RWPE2 (cell line): ENCODE measurements at regions not wholly inside any gene's neighbourhood (a gene's known extent, or its start where the extent isn't known, plus 50 kb on each side); places are given as distances from the start of the nearest gene placed in this dataset.
A peak's percentile ranks its signal among the peaks of the same experiment; 100 is the strongest.
"Not testable (repeated sequence)": the region's sequence is repeated elsewhere in the genome, so short reads cannot be mapped to it uniquely, and the experiment has no call there.

Experiments
- ATAC-seq: fragments of 200-7000 bp; cut with Tn5 transposase; 3 replicates; pipeline ENCODE4 v1.9.1; 2021; ENCODE audit warnings: low read depth
- DNase-seq: peaks from one replicate; pipeline ENCODE4 v3.0.0-alpha.2; 2020; ENCODE audit warnings: low spot score
- H3K27ac ChIP-seq: fragments of 450-650 bp; 2 replicates; pipeline ENCODE4 v1.5.1; 2017; ENCODE audit warnings: mild to moderate bottlenecking; ENCODE audit not compliant: poor library complexity, severe bottlenecking
- H3K27me3 ChIP-seq: fragments of 250-450 bp; sonication (Bioruptor Pico); 2 replicates; pipeline ENCODE4 v1.5.1; 2021; ENCODE audit warnings: mild to moderate bottlenecking, moderate library complexity; ENCODE audit not compliant: insufficient read depth, poor library complexity, severe bottlenecking
- H3K36me3 ChIP-seq: fragments of 250-450 bp; sonication (Bioruptor Pico); 2 replicates; pipeline ENCODE4 v1.5.1; 2020; ENCODE audit warnings: low read depth, mild to moderate bottlenecking, moderate library complexity
- H3K4me1 ChIP-seq: fragments of 250-450 bp; sonication (Bioruptor Pico); 2 replicates; pipeline ENCODE4 v1.5.1; 2021; ENCODE audit warnings: mild to moderate bottlenecking, moderate library complexity; ENCODE audit not compliant: insufficient read depth, poor library complexity, severe bottlenecking
- H3K4me3 ChIP-seq: fragments of 250-450 bp; sonication (Bioruptor Pico); 2 replicates; pipeline ENCODE4 v1.5.1; 2021; ENCODE audit warnings: mild to moderate bottlenecking, moderate library complexity; ENCODE audit not compliant: severe bottlenecking
- H3K9me3 ChIP-seq: fragments of 250-450 bp; sonication (Bioruptor Pico); 2 replicates; pipeline ENCODE4 v1.5.1; 2021; ENCODE audit warnings: mild to moderate bottlenecking, moderate library complexity; ENCODE audit not compliant: severe bottlenecking
- CTCF ChIP-seq: fragments of 450-650 bp; IDR thresholded peaks from one replicate; pipeline ENCODE4 v1.5.1; 2017; ENCODE audit warnings: mild to moderate bottlenecking, moderate library complexity; ENCODE audit not compliant: poor library complexity, severe bottlenecking

- TF ChIP-seq CTCF: no peak
- Histone ChIP-seq H3K4me1 (no peaks in the 10 kb centered on the region), H3K27ac (no peak overlapping the region), H3K4me3 (no peak overlapping the region), H3K36me3 (no peaks in the 10 kb centered on the region), H3K9me3 (peaks cover 4% of the 10 kb centered on the region), H3K27me3 (no peaks in the 10 kb centered on the region)
- DNase-seq (no peak), ATAC-seq (no peak)
These were observed 672.1 kb downstream of the MAFB start for GRCh38 chr20:40016890-40017289.

- Histone ChIP-seq H3K36me3 (no peaks in the 10 kb centered on the region), H3K27me3 (no peaks in the 10 kb centered on the region), H3K4me3 (no peak overlapping the region), H3K27ac (no peak overlapping the region), H3K9me3 (peaks cover 4% of the 10 kb centered on the region), H3K4me1 (no peaks in the 10 kb centered on the region)
- no peak for TF ChIP-seq CTCF
- DNase-seq (no peak), ATAC-seq (peak; percentile 21; the same call in 1 of the 3 replicates)
These were observed 672.6 kb downstream of the MAFB start for GRCh38 chr20:40016392-40016791.

DNA sequence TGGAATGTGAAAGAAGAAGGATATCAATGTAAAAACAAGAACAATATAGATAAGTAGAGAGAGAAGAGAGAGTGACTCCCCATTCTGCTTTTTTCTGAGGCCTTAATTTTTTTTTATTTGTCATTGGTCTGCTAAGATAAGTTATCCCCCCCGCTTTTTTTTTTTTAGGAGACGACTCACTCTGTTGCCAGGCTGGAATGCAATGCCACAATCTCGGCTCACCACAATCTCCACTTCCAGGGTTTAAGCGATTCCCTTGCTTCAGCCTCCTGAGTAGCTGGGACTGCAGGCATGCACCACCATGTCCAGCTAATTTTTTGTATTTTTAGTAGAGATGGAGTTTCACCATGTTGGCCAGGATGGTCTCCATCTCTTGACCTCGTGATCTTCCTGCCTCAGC lies 677.0 kb downstream of the MAFB start:
- not testable (repeated sequence) for H3K27me3 ChIP-seq, DNase-seq, H3K36me3 ChIP-seq, H3K27ac ChIP-seq, ATAC-seq, H3K4me3 ChIP-seq
- H3K9me3 ChIP-seq: peaks cover 12% of the 10 kb centered on the region
- peaks cover 12% of the 10 kb centered on the region for H3K4me1 ChIP-seq

DNA sequence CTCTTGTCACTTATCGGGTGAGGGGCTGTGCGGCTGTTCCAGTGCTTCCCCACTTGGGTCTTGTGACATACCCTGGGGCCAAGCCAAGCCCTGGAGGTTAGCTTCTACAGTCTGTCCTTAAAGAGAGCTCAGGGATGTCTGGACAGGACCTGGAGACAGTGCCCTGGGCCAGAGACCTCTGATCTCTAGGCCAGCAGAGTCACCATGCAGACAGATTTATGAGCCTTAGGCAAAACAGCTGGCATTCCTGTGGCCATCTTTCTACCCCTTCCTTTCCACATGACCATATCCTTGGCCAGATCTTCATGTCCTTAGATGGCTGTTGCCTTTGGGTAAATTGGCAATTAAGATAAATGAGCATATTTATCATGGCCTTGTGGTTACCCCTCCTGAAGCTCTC lies 678.6 kb downstream of the MAFB start:
- Histone ChIP-seq H3K9me3 (peaks cover 12% of the 10 kb centered on the region), H3K27me3 (no peaks in the 10 kb centered on the region), H3K4me1 (peaks cover 12% of the 10 kb centered on the region), H3K4me3 (no peak overlapping the region), H3K27ac (peak overlapping the region; percentile 28), H3K36me3 (no peaks in the 10 kb centered on the region)
- no peak for TF ChIP-seq CTCF
- ATAC-seq (no peak), DNase-seq (peak; percentile 68)

DNA sequence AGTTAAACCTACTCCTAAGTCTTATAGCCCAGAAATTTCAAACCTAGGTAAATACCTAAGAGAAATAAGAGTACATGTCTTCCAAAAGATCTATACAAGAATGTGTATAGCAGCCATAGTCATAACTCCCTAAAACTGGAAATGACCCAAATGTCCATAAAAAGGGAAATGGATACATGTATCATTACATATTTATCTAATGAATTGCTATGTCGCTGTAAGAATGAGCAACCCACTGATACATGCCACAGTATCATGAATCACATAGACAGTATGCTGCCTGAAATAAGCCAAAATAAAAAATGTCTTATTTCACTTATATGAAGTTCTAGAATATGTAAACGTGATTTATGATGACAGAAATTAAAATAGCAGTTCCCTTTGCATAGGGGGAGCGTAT lies 679.5 kb downstream of the MAFB start:
- ATAC-seq (peak; percentile 89), DNase-seq (no peak)
- TF ChIP-seq CTCF: no peak
- H3K9me3 ChIP-seq: peaks cover 12% of the 10 kb centered on the region
- H3K27ac ChIP-seq: peak overlapping the region; percentile 28
- no peaks in the 10 kb centered on the region for H3K36me3 ChIP-seq
- no peaks in the 10 kb centered on the region for H3K27me3 ChIP-seq
- peaks cover 12% of the 10 kb centered on the region for H3K4me1 ChIP-seq
- H3K4me3 ChIP-seq: no peak overlapping the region
